Neural cell (in vitro differentiated cells): ENCODE measurements at regions not wholly inside any gene's neighbourhood (a gene's known extent, or its start where the extent isn't known, plus 50 kb on each side); places are given as distances from the start of the nearest gene placed in this dataset.

ENCODE experiments used
- H2AFZ ChIP-seq: fragments of 200-600, 300-800 bp; sonication (generic), shearing (Covaris generic); 2 replicates; pipeline ENCODE4 v1.6.0; 2014; ENCODE audit warnings: low read depth, mild to moderate bottlenecking, antibody characterized with exemption, low read length, moderate library complexity
- H3F3A ChIP-seq: fragments of 200-600 bp; shearing (Covaris generic); 2 replicates; pipeline ENCODE4 v1.6.1; 2016; ENCODE audit warnings: mild to moderate bottlenecking, moderate library complexity, mixed read lengths, antibody characterized with exemption, low read length; ENCODE audit not compliant: insufficient read depth, poor library complexity, severe bottlenecking
- H3K27ac ChIP-seq: fragments of 200-600, 300-800 bp; sonication (generic), shearing (Covaris generic); 2 replicates; pipeline ENCODE4 v1.5.1; 2014; ENCODE audit warnings: mild to moderate bottlenecking, low read length, moderate library complexity
- H3K27me3 ChIP-seq: fragments of 300-800, 200-600 bp; sonication (generic), shearing (Covaris generic); 2 replicates; pipeline ENCODE4 v1.6.0; 2014; ENCODE audit warnings: mild to moderate bottlenecking, low read depth, low read length, moderate library complexity; ENCODE audit not compliant: insufficient read depth
- H3K36me3 ChIP-seq: fragments of 300-800, 200-600 bp; sonication (generic), shearing (Covaris generic); 2 replicates; pipeline ENCODE4 v1.5.1; 2014; ENCODE audit warnings: mild to moderate bottlenecking, antibody characterized with exemption, low read length, moderate library complexity; ENCODE audit not compliant: insufficient read depth
- H3K4me2 ChIP-seq: fragments of 300-800, 200-600 bp; sonication (generic), shearing (Covaris generic); 2 replicates; pipeline ENCODE4 v1.6.0; 2014; ENCODE audit warnings: mild to moderate bottlenecking, low read length
- H3K4me3 ChIP-seq: fragments of 300-800, 200-600 bp; sonication (generic), shearing (Covaris generic); 2 replicates; pipeline ENCODE4 v1.5.1; 2014; ENCODE audit warnings: mild to moderate bottlenecking, low read length, moderate library complexity
- H3K79me2 ChIP-seq: fragments of 200-600 bp; shearing (Covaris generic); replicated peaks from 2 replicates; pipeline ENCODE4 v1.6.0; 2014; ENCODE audit warnings: mild to moderate bottlenecking, low read length, moderate library complexity; ENCODE audit not compliant: insufficient read depth
- H3K9ac ChIP-seq: fragments of 300-800, 200-600 bp; sonication (generic), shearing (Covaris generic); 2 replicates; pipeline ENCODE4 v1.6.1; 2016; ENCODE audit warnings: mild to moderate bottlenecking, low read length, mixed read lengths
- H3K9me2 ChIP-seq: fragments of 200-600 bp; shearing (Covaris generic); 2 replicates; pipeline ENCODE4 v1.6.1; 2016; ENCODE audit warnings: mild to moderate bottlenecking, low read length, mixed read lengths; ENCODE audit not compliant: insufficient read depth
- H3K9me3 ChIP-seq: fragments of 200-600, 300-800 bp; sonication (generic), shearing (Covaris generic); 2 replicates; pipeline ENCODE4 v1.6.1; 2016; ENCODE audit warnings: mild to moderate bottlenecking, mixed run types, low read length, moderate library complexity, mixed read lengths
- H4K20me1 ChIP-seq: fragments of 200-600 bp; shearing (Covaris generic); 2 replicates; pipeline ENCODE4 v1.6.1; 2016; ENCODE audit warnings: mild to moderate bottlenecking, mixed run types; ENCODE audit not compliant: insufficient read depth
- EP300 ChIP-seq: fragments of 450-650 bp; conservative IDR thresholded peaks from 2 replicates; pipeline ENCODE4 v1.6.1; 2014; ENCODE audit warnings: antibody characterized with exemption, mild to moderate bottlenecking, moderate library complexity; ENCODE audit not compliant: poor library complexity, severe bottlenecking
- EZH2 ChIP-seq: fragments of 200-600, 300-800 bp; shearing (Covaris generic), sonication (generic); IDR thresholded peaks from 2 replicates; pipeline ENCODE4 v1.6.1; 2014; ENCODE audit warnings: antibody characterized with exemption, low read length, borderline replicate concordance, mild to moderate bottlenecking; ENCODE audit not compliant: insufficient read depth, poor library complexity, severe bottlenecking
- MXI1 ChIP-seq: fragments of 450-650 bp; conservative IDR thresholded peaks from 2 replicates; pipeline ENCODE4 v1.6.1; 2014; ENCODE audit warnings: antibody characterized with exemption, mild to moderate bottlenecking; ENCODE audit not compliant: poor library complexity, severe bottlenecking
- POLR2AphosphoS5 ChIP-seq: IDR thresholded peaks from 2 replicates; pipeline ENCODE4 v1.6.1; 2012
- RAD21 ChIP-seq: fragments of 450-650 bp; conservative IDR thresholded peaks from 2 replicates; pipeline ENCODE4 v1.6.1; 2014; ENCODE audit warnings: antibody characterized with exemption, mild to moderate bottlenecking, moderate library complexity
- REST ChIP-seq: IDR thresholded peaks from 2 replicates; pipeline ENCODE4 v1.6.1; 2012; ENCODE audit warnings: borderline replicate concordance
- SMC3 ChIP-seq: fragments of 450-650 bp; conservative IDR thresholded peaks from 2 replicates; pipeline ENCODE4 v1.6.1; 2014; ENCODE audit warnings: antibody characterized with exemption, mild to moderate bottlenecking, moderate library complexity; ENCODE audit not compliant: poor library complexity
- TAF1 ChIP-seq: IDR thresholded peaks from 2 replicates; pipeline ENCODE4 v1.6.1; 2012; ENCODE audit warnings: low read depth
- TF ChIP-seq, protein P1 (sequence below): fragments of 450-650 bp; IDR thresholded peaks from 2 replicates; pipeline ENCODE4 v1.5.1; 2014; ENCODE audit warnings: antibody characterized with exemption, mild to moderate bottlenecking, moderate library complexity; ENCODE audit not compliant: poor library complexity, severe bottlenecking

DNA sequence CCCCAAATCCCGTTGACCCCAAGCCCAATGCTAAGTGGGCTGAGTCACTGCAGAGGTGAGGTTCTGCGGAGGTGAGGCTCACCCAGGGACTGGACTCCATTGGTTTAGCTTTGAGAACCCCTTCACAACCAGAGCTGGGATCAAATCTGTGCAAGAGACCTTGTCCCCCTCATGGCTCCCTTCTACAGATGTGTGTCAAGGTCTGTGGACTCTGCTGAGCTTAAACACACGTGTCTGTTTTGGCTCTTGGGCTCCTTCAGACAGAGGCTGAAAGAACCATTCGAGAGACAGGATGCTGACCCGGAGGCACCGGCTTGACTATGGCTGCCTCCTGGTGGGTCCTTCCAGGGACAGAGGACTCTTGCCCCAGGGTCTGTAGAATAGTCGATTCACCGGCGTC, 190.3 kb downstream of the LPIN1 start:
- no peak overlapping the region for H2AFZ ChIP-seq
- H3F3A ChIP-seq, result no peaks in the 10 kb centered on the region
- H3K79me2 ChIP-seq, result no peaks in the 10 kb centered on the region
- H3K36me3 ChIP-seq, result no peaks in the 10 kb centered on the region
- no peak overlapping the region for H3K9ac ChIP-seq
- H3K9me2 ChIP-seq, result no peaks in the 10 kb centered on the region
- no peaks in the 10 kb centered on the region for H3K27me3 ChIP-seq
- no peak overlapping the region for H3K27ac ChIP-seq
- TF ChIP-seq, protein P1, sequence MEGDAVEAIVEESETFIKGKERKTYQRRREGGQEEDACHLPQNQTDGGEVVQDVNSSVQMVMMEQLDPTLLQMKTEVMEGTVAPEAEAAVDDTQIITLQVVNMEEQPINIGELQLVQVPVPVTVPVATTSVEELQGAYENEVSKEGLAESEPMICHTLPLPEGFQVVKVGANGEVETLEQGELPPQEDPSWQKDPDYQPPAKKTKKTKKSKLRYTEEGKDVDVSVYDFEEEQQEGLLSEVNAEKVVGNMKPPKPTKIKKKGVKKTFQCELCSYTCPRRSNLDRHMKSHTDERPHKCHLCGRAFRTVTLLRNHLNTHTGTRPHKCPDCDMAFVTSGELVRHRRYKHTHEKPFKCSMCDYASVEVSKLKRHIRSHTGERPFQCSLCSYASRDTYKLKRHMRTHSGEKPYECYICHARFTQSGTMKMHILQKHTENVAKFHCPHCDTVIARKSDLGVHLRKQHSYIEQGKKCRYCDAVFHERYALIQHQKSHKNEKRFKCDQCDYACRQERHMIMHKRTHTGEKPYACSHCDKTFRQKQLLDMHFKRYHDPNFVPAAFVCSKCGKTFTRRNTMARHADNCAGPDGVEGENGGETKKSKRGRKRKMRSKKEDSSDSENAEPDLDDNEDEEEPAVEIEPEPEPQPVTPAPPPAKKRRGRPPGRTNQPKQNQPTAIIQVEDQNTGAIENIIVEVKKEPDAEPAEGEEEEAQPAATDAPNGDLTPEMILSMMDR, result no peak
- TF ChIP-seq SMC3, result no peak
- H4K20me1 ChIP-seq, result no peaks in the 10 kb centered on the region
- H3K4me3 ChIP-seq, result no peak overlapping the region
- no peak overlapping the region for H3K4me2 ChIP-seq
- no peaks in the 10 kb centered on the region for H3K9me3 ChIP-seq

DNA sequence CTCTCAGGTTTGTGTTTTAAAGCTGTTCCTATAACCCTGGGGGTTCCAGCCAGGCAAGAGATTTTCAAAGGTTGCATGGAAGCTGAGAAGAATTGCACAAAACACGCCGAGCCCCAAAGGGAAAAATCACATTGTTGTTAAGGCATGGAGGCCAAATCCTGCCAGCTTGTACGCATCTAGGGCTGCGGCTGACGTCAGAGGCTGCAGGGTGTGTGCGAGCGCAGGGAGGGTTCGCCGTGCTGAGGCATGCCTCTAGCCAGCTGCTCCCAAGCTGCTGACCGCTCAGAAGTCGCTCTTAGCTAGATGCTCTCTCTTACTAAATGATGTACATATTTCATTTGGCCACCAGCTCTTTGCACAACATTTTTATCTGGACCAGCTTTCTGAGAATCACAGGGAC, 191.8 kb downstream of the LPIN1 start:
- Histone ChIP-seq H3K27me3 (no peaks in the 10 kb centered on the region), H3K9me2 (no peaks in the 10 kb centered on the region), H3K4me3 (no peak overlapping the region), H4K20me1 (no peaks in the 10 kb centered on the region), H3K79me2 (no peaks in the 10 kb centered on the region), H3F3A (no peaks in the 10 kb centered on the region), H2AFZ (no peak overlapping the region), H3K27ac (no peak overlapping the region), H3K4me2 (no peak overlapping the region), H3K36me3 (no peaks in the 10 kb centered on the region), H3K9me3 (no peaks in the 10 kb centered on the region), H3K9ac (no peak overlapping the region)
- TF ChIP-seq EP300, result no peak
- no peak for TF ChIP-seq EZH2
- TF ChIP-seq, protein P1, result no peak

DNA sequence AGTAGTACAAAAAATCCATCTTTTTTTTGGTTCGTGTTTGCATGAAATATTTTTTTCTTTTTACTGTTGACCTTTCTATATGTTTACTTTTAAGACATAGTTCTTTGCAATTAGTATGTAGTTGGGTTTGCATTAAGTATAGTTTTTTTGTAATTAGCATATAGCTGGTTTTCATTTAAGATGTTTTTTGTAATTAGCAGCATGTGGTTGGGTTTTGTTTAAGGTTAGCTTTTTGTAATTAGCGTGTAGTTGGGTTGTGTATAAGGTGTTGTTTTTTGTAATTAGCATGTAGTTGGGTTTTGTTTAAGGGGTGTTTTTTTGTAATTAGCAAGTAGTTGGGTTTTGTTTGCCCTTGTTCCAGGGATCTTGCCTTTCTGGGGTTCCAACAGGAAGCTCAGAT, 193.1 kb downstream of the LPIN1 start:
- Histone ChIP-seq H3K79me2 (no peaks in the 10 kb centered on the region), H3K9ac (no peak overlapping the region), H3K4me3 (no peak overlapping the region), H4K20me1 (no peaks in the 10 kb centered on the region), H3K36me3 (no peaks in the 10 kb centered on the region), H3K4me2 (no peak overlapping the region), H3K27me3 (no peaks in the 10 kb centered on the region), H3F3A (no peaks in the 10 kb centered on the region), H3K9me3 (no peaks in the 10 kb centered on the region), H3K27ac (no peak overlapping the region), H3K9me2 (no peaks in the 10 kb centered on the region), H2AFZ (no peak overlapping the region)
- no peak for TF ChIP-seq TAF1
- no peak for TF ChIP-seq MXI1
- no peak for TF ChIP-seq EZH2
- TF ChIP-seq POLR2AphosphoS5, result no peak
- TF ChIP-seq EP300, result no peak
- TF ChIP-seq SMC3, result no peak
- no peak for TF ChIP-seq RAD21
- TF ChIP-seq REST, result no peak
- TF ChIP-seq, protein P1, result no peak
